Panc1 (cell line): ENCODE measurements at regions not wholly inside any gene's neighbourhood (a gene's known extent, or its start where the extent isn't known, plus 50 kb on each side); places are given as distances from the start of the nearest gene placed in this dataset.

Experiments
- CTCF ChIP-seq: fragments of 450-650 bp; IDR thresholded peaks from 2 replicates; pipeline ENCODE4 v1.5.1; 2017; ENCODE audit warnings: mild to moderate bottlenecking
- POLR2AphosphoS5 ChIP-seq: IDR thresholded peaks from 2 replicates; pipeline ENCODE4 v1.6.1; 2012; ENCODE audit warnings: mild to moderate bottlenecking, low read depth, low read length, moderate library complexity
- REST ChIP-seq, 2 experiments: IDR thresholded peaks; 2 replicates each; pipeline ENCODE4 v1.6.1; 2011 to 2012; ENCODE audit warnings: low read depth in 2 of 2, control low read depth in 1 of 2, low read length in 1 of 2, mild to moderate bottlenecking in 1 of 2, moderate library complexity in 1 of 2; ENCODE audit not compliant: insufficient read depth in 1 of 2
- TCF7L2 ChIP-seq: IDR thresholded peaks from 2 replicates; pipeline ENCODE4 v1.6.1; 2011; ENCODE audit warnings: mild to moderate bottlenecking, low read depth, low read length, inconsistent platforms

- TF ChIP-seq CTCF (no peak), REST (IDR thresholded peaks at IDR 0.05; ENCODE audit: insufficient read depth in 1 of 2, low read depth in 2 of 2, low read length in 1 of 2) (no peak), TCF7L2 (no peak), POLR2AphosphoS5 (no peak)
These were observed 688.6 kb upstream of the SLITRK1 start for GRCh38 chr13:84570831-84571230.
